ENCODE measurements at regions not wholly inside any gene's neighbourhood (a gene's known extent, or its start where the extent isn't known, plus 50 kb on each side); places are given as distances from the start of the nearest gene placed in this dataset.

- TF ChIP-seq CBX2 (IDR thresholded peaks at IDR 0.05; ENCODE audit: borderline replicate concordance, low read depth) (no peak), ZNF302 (CRISPR knock-in tag; IDR thresholded peaks at IDR 0.05) (no peak), CHD2 (IDR thresholded peaks at IDR 0.05; ENCODE audit: low read length, partially characterized antibody) (no peak), NR3C1 (IDR thresholded peaks at IDR 0.05) (no peak), FOXS1 (CRISPR knock-in tag; IDR thresholded peaks at IDR 0.05) (no peak), EP300 (IDR thresholded peaks at IDR 0.05) (no peak), JUNB (IDR thresholded peaks at IDR 0.05) (no peak)
- TF ChIP-seq, protein P1, sequence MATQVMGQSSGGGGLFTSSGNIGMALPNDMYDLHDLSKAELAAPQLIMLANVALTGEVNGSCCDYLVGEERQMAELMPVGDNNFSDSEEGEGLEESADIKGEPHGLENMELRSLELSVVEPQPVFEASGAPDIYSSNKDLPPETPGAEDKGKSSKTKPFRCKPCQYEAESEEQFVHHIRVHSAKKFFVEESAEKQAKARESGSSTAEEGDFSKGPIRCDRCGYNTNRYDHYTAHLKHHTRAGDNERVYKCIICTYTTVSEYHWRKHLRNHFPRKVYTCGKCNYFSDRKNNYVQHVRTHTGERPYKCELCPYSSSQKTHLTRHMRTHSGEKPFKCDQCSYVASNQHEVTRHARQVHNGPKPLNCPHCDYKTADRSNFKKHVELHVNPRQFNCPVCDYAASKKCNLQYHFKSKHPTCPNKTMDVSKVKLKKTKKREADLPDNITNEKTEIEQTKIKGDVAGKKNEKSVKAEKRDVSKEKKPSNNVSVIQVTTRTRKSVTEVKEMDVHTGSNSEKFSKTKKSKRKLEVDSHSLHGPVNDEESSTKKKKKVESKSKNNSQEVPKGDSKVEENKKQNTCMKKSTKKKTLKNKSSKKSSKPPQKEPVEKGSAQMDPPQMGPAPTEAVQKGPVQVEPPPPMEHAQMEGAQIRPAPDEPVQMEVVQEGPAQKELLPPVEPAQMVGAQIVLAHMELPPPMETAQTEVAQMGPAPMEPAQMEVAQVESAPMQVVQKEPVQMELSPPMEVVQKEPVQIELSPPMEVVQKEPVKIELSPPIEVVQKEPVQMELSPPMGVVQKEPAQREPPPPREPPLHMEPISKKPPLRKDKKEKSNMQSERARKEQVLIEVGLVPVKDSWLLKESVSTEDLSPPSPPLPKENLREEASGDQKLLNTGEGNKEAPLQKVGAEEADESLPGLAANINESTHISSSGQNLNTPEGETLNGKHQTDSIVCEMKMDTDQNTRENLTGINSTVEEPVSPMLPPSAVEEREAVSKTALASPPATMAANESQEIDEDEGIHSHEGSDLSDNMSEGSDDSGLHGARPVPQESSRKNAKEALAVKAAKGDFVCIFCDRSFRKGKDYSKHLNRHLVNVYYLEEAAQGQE (IDR thresholded peaks at IDR 0.05) = no peak
- TF ChIP-seq, protein P2, sequence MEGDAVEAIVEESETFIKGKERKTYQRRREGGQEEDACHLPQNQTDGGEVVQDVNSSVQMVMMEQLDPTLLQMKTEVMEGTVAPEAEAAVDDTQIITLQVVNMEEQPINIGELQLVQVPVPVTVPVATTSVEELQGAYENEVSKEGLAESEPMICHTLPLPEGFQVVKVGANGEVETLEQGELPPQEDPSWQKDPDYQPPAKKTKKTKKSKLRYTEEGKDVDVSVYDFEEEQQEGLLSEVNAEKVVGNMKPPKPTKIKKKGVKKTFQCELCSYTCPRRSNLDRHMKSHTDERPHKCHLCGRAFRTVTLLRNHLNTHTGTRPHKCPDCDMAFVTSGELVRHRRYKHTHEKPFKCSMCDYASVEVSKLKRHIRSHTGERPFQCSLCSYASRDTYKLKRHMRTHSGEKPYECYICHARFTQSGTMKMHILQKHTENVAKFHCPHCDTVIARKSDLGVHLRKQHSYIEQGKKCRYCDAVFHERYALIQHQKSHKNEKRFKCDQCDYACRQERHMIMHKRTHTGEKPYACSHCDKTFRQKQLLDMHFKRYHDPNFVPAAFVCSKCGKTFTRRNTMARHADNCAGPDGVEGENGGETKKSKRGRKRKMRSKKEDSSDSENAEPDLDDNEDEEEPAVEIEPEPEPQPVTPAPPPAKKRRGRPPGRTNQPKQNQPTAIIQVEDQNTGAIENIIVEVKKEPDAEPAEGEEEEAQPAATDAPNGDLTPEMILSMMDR (IDR thresholded peaks at IDR 0.05) = no peak
These were observed 91.3 kb upstream of the PRDM1 start for GRCh38 chr6:105994591-105995390.
